ENCODE measurements at regions not wholly inside any gene's neighbourhood (a gene's known extent, or its start where the extent isn't known, plus 50 kb on each side); places are given as distances from the start of the nearest gene placed in this dataset.

GRCh38 chr15:95329362-95329761 lies 1001.1 kb upstream of the NR2F2 start:
- TF ChIP-seq CTCF (IDR thresholded peaks at IDR 0.05; ENCODE audit: low read length): no peak
- TF ChIP-seq EZH2 (IDR thresholded peaks at IDR 0.05; ENCODE audit: borderline replicate concordance, low read length): no peak
